Activated CD4-positive, alpha-beta memory T cell treated with anti-CD3 and anti-CD28 coated beads for 36 hours (primary cell): ENCODE measurements at regions not wholly inside any gene's neighbourhood (a gene's known extent, or its start where the extent isn't known, plus 50 kb on each side); places are given as distances from the start of the nearest gene placed in this dataset.

Experiments used
- CTCF ChIA-PET: fragments of 350-600 bp; sonication (Branson Sonifier 250); formaldehyde crosslinking; loops from one replicate; lab custom pipeline; 2021; ENCODE audit warnings: antibody characterized with exemption, inconsistent platforms; lab: Charles Lee
- POLR2A ChIA-PET: fragments of 350-600 bp; sonication (Branson Sonifier 250); formaldehyde crosslinking; loops from one replicate; lab custom pipeline; 2021; ENCODE audit warnings: antibody characterized with exemption; lab: Charles Lee
- DNase-seq: peaks from one replicate; pipeline ENCODE4 v3.0.0-alpha.2; 2020
- H3K27ac Mint-ChIP-seq: one replicate; pipeline ENCODE4 v1.8.0; 2021; ENCODE audit warnings: mixed read lengths
- H3K27me3 Mint-ChIP-seq: one replicate; pipeline ENCODE4 v1.8.0; 2021; ENCODE audit warnings: mixed read lengths
- H3K36me3 Mint-ChIP-seq: one replicate; pipeline ENCODE4 v1.8.0; 2021; ENCODE audit warnings: mixed read lengths
- H3K4me1 Mint-ChIP-seq: one replicate; pipeline ENCODE4 v1.8.0; 2021; ENCODE audit warnings: low read depth, mixed read lengths
- H3K4me3 Mint-ChIP-seq: one replicate; pipeline ENCODE4 v1.8.0; 2021; ENCODE audit warnings: mild to moderate bottlenecking, mixed read lengths
- H3K9me3 Mint-ChIP-seq: one replicate; pipeline ENCODE4 v1.8.0; 2021; ENCODE audit warnings: mixed read lengths
- intact Hi-C: fragments of 100-400 bp; cut with micrococcal nuclease; formaldehyde crosslinking; loops from one replicate; pipeline ENCODE4 v1.15.1; 2023

DNA sequence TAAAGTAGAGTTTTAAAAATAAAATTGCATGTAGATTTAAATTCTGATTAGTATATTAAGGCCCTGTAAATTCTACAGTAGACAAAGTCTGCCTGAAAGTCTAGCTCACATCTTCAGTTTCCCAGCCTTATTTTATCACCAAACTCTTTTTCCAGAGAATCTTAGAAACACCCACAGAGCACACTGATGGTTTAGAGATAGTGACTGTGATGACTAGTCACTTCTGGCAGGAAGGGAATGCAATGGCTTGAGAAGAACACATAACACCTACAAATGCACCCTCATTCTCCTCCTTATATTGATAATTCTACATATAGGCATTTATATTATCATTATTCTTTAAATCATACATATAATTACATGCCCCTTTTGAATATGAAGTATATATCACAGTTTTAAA, 232.9 kb downstream of the ARAP2 start:
- H3K36me3 Mint-ChIP-seq = no peaks in the 10 kb centered on the region
- H3K4me1 Mint-ChIP-seq = no peaks in the 10 kb centered on the region
- no peak for DNase-seq
- ChIA-PET POLR2A (no interaction called here), CTCF (no interaction called here)
- no peaks in the 10 kb centered on the region for H3K9me3 Mint-ChIP-seq
- H3K27me3 Mint-ChIP-seq = no peaks in the 10 kb centered on the region
- H3K4me3 Mint-ChIP-seq = no peak overlapping the region
- H3K27ac Mint-ChIP-seq = no peak overlapping the region
- intact Hi-C loops = no loop called here

DNA sequence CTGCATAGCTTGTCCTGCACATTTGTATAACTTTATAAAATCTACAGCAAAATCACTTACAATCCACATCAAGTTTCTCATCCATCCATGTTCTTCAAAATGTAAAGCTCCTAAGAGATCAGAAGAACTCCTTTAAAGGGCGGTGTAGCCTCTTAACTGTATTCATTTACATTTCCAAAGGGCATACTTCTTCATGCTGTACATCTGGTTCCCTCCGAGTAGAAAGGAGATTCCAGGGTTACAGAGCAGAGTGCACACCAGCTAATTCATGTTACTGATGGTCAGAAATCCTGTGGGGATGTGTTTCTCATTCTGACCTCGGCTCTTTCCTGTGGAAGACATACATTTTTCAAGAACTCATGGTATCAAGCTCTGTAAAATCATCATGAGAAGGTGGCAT, 231.8 kb downstream of the ARAP2 start:
- no peak overlapping the region for H3K4me3 Mint-ChIP-seq
- H3K27ac Mint-ChIP-seq = no peak overlapping the region
- intact Hi-C loops = no loop called here

DNA sequence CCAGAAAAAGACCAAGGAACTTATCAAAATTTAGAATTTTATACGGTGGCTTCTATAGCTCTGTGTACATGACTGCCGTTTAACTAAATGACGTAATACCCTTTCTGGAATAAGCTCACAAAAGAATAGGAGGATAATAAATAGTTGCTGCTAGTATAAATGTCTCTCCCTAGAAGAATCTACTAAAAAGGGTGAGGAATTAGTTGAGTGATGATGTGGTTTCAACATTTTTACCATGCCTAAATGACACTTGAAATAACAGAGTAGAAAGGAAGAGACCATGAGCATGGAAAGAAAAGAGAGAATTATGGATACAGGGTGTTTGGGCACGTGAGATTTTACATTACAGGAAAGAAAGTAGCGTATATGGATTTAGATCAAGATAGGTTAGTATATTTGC, 231.1 kb downstream of the ARAP2 start:
- Mint-ChIP-seq H3K27ac (no peak overlapping the region), H3K27me3 (no peaks in the 10 kb centered on the region), H3K36me3 (no peaks in the 10 kb centered on the region), H3K4me3 (no peak overlapping the region), H3K4me1 (no peaks in the 10 kb centered on the region), H3K9me3 (no peaks in the 10 kb centered on the region)
- ChIA-PET POLR2A (no interaction called here), CTCF (no interaction called here)
- no peak for DNase-seq
- intact Hi-C loops = no loop called here

More for the DNA sequence above, 231.8 kb downstream of the ARAP2 start:
- Mint-ChIP-seq H3K9me3 (no peaks in the 10 kb centered on the region), H3K4me1 (no peaks in the 10 kb centered on the region), H3K27me3 (no peaks in the 10 kb centered on the region), H3K36me3 (no peaks in the 10 kb centered on the region)
- no peak for DNase-seq
- CTCF ChIA-PET = no interaction called here
- POLR2A ChIA-PET = no interaction called here
